ENCODE measurements at regions not wholly inside any gene's neighbourhood (a gene's known extent, or its start where the extent isn't known, plus 50 kb on each side); places are given as distances from the start of the nearest gene placed in this dataset.

DNA sequence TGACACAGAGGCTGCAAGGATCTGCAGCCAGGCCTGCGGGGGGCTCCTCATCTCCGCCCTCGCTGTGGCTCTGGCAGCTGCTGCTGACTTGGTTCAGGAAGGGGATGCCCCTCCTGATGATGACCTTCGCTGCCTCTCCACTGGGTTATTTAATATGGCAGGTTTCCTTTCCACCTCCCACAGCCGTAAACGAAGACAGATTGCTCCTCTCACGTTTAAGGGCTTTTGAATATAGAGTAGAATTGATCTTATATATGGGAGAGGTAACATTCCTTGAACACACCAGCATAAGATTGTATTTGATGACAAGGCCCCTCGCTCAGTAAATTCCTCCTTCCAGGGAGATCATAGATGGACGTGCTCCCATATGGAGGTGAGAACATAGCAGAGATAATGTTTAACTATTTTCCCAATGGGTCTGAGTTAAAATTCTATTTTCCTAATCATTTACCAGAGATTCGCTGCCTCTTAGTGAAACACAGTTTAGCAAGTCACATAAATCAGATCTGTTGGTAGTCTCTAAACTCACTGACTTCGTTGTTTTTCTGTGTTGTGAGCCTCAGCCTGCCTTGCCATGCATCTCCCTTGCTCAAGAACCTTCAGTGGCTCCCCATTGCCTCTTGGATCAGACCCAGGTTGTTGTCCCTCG is 88.5 kb upstream of the AJAP1 start:
- WGBS, 2 donors (ENCODE audit: low coverage in 1 of 2): 62 to 64% methylated on average over 6 to 10 of the region's 12 CpGs
- ATAC-seq: no peak

DNA sequence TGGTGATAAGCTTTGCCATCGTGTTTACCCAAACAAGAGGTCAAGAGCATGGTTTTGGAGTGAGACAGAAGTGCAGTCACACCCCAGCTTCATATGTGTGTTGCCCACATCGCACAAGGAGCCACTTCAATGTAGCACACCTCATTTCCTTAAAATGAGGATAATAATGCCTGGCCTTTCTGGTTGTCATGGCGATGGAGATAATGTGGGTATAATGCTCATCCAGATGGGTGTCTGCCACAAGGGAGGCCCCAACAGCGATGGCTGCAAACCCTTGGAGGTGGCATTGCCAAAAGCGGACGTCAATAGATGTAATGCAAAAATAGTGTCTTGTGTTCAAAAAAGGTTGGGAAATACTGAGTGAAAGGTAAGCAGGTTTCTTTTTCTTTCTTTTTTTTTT is 83.1 kb upstream of the AJAP1 start:
- no peaks in the 10 kb centered on the region for H3K9me3 ChIP-seq
- peaks cover 68% of the 10 kb centered on the region for H3K27me3 ChIP-seq
- H3K4me1 ChIP-seq: no peaks in the 10 kb centered on the region
- ATAC-seq: no peak
- TF ChIP-seq, protein P1, sequence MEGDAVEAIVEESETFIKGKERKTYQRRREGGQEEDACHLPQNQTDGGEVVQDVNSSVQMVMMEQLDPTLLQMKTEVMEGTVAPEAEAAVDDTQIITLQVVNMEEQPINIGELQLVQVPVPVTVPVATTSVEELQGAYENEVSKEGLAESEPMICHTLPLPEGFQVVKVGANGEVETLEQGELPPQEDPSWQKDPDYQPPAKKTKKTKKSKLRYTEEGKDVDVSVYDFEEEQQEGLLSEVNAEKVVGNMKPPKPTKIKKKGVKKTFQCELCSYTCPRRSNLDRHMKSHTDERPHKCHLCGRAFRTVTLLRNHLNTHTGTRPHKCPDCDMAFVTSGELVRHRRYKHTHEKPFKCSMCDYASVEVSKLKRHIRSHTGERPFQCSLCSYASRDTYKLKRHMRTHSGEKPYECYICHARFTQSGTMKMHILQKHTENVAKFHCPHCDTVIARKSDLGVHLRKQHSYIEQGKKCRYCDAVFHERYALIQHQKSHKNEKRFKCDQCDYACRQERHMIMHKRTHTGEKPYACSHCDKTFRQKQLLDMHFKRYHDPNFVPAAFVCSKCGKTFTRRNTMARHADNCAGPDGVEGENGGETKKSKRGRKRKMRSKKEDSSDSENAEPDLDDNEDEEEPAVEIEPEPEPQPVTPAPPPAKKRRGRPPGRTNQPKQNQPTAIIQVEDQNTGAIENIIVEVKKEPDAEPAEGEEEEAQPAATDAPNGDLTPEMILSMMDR (IDR thresholded peaks at IDR 0.05): no peak
- no peak for TF ChIP-seq POLR2AphosphoS5 (IDR thresholded peaks at IDR 0.05)
- TF ChIP-seq POLR2A (IDR thresholded peaks at IDR 0.05): no peak
- TF ChIP-seq EP300 (IDR thresholded peaks at IDR 0.05): no peak
- H3K4me3 ChIP-seq: no peak overlapping the region
- H3K36me3 ChIP-seq: no peaks in the 10 kb centered on the region
- no peak overlapping the region for H3K27ac ChIP-seq
- WGBS, 2 donors (ENCODE audit: low coverage in 1 of 2): 76 to 85% methylated on average over 6 of the region's 6 CpGs

More for the DNA sequence above, 88.5 kb upstream of the AJAP1 start:
- TF ChIP-seq EP300 (IDR thresholded peaks at IDR 0.05): no peak
- Histone ChIP-seq H3K4me1 (no peaks in the 10 kb centered on the region), H3K36me3 (no peaks in the 10 kb centered on the region), H3K4me3 (no peak overlapping the region), H3K27me3 (peaks cover 88% of the 10 kb centered on the region), H3K9me3 (no peaks in the 10 kb centered on the region), H3K27ac (no peak overlapping the region)

DNA sequence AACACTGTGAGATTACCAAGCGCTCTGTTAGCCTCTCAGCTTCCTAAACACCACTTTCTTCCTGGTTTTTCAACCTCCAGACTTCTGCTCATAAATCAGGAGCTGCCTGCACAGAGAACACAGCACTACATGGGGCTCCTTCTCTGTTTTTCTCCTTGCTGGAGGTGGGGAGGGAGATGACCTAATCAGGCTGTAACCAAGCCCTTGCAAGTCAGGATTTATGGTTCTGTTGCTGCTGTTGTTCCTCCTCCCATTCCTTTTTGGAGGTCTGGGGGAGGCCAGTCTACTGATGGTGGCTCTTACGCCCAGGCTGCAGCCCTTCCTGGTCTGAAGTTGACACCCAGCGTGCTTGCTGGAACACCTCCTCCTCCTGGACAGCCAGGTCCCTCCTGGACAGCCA is 80.9 kb upstream of the AJAP1 start:
- TF ChIP-seq, protein P1 (IDR thresholded peaks at IDR 0.05): no peak
- TF ChIP-seq POLR2A (IDR thresholded peaks at IDR 0.05) (no peak), EP300 (IDR thresholded peaks at IDR 0.05) (no peak), POLR2AphosphoS5 (IDR thresholded peaks at IDR 0.05) (no peak)
- no peaks in the 10 kb centered on the region for H3K36me3 ChIP-seq
- H3K27ac ChIP-seq: no peak overlapping the region
- H3K9me3 ChIP-seq: peaks cover 0 to 5% (median 0%) of the 10 kb centered on the region in 3 donors
- no peak overlapping the region for H3K4me3 ChIP-seq
- peaks cover 51% of the 10 kb centered on the region for H3K27me3 ChIP-seq
- no peak for ATAC-seq
- no peaks in the 10 kb centered on the region for H3K4me1 ChIP-seq
- 58 to 70% methylated on average over 1 to 2 of the region's 3 CpGs for WGBS, 2 donors (ENCODE audit: low coverage in 1 of 2)

DNA sequence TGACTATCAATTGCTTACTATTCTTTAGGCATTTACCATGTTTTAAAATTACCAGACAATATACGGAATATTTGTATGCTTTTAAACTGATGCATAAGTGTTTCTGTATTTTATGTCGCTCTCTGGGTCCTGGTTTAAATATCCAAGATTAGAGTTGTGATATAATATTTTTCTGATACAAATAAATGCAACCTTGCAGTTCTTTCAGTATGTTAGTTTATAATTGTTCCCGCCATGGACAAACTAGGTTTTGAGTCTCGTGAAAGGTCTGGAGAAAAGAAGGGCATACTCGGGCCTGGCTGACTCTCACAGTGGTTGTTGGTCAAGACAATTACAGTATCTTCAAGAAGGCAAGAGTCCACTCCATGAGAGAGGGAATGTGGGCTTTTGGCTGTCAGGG is 72.6 kb upstream of the AJAP1 start:
- no peak for TF ChIP-seq POLR2A (IDR thresholded peaks at IDR 0.05)
- TF ChIP-seq, protein P1 (IDR thresholded peaks at IDR 0.05): no peak
- TF ChIP-seq POLR2AphosphoS5 (IDR thresholded peaks at IDR 0.05): no peak
- no peak for TF ChIP-seq EP300 (IDR thresholded peaks at IDR 0.05)
- H3K4me1 ChIP-seq: no peaks in the 10 kb centered on the region
- WGBS, 2 donors (ENCODE audit: low coverage in 1 of 2): 72 to 83% methylated on average over 5 of the region's 5 CpGs
- no peak for ATAC-seq
- no peak overlapping the region for H3K4me3 ChIP-seq
- H3K27ac ChIP-seq: no peak overlapping the region
- peaks cover 0 to 5% (median 0%) of the 10 kb centered on the region in 3 donors for H3K9me3 ChIP-seq
- no peaks in the 10 kb centered on the region for H3K36me3 ChIP-seq
- H3K27me3 ChIP-seq: peaks cover 56% of the 10 kb centered on the region

DNA sequence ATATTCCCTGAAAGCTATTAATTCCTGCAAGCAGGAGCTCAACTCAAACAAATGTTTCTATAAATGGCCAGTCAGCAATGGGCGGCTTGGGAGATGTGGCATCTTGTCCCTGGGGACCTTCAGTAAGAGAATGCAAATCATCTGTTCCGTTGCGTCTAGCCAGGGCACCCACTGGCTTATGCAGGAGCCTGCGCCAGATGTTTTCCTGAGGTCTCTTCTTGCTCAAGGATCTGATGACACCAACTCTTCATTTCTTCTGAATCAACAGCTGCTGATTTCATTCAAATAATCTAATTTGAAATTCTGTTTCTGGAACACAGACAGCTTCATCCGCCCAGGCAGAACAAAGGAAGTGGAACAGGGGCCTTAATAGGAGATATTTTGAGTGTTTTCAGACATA is 70.0 kb upstream of the AJAP1 start:
- peaks cover 63% of the 10 kb centered on the region for H3K27me3 ChIP-seq
- no peak overlapping the region for H3K27ac ChIP-seq
- WGBS, 2 donors (ENCODE audit: low coverage in 1 of 2): 43 to 69% methylated on average over 4 to 5 of the region's 5 CpGs
- no peaks in the 10 kb centered on the region for H3K9me3 ChIP-seq
- no peak for TF ChIP-seq EP300 (IDR thresholded peaks at IDR 0.05)
- TF ChIP-seq POLR2AphosphoS5 (IDR thresholded peaks at IDR 0.05): no peak
- TF ChIP-seq, protein P1 (IDR thresholded peaks at IDR 0.05): no peak
- no peak for TF ChIP-seq POLR2A (IDR thresholded peaks at IDR 0.05)
- no peaks in the 10 kb centered on the region for H3K4me1 ChIP-seq
- ATAC-seq: no peak
- no peak overlapping the region for H3K4me3 ChIP-seq
- H3K36me3 ChIP-seq: no peaks in the 10 kb centered on the region
